HL-60 (cell line): ENCODE measurements at regions not wholly inside any gene's neighbourhood (a gene's known extent, or its start where the extent isn't known, plus 50 kb on each side); places are given as distances from the start of the nearest gene placed in this dataset.

Experiments used
- POLR2AphosphoS5 ChIP-seq: IDR thresholded peaks from 2 replicates; pipeline ENCODE4 v1.6.1; 2012; ENCODE audit warnings: low read depth
- TF ChIP-seq, protein P1 (sequence below): IDR thresholded peaks from 2 replicates; pipeline ENCODE4 v1.6.1; 2012; ENCODE audit warnings: low read depth; ENCODE audit not compliant: insufficient replicate concordance
- TF ChIP-seq, protein P2 (sequence below): IDR thresholded peaks from one replicate; pipeline ENCODE4 v1.5.1; 2011; ENCODE audit warnings: low read length, control low read depth, inconsistent platforms; ENCODE audit not compliant: insufficient read depth

DNA sequence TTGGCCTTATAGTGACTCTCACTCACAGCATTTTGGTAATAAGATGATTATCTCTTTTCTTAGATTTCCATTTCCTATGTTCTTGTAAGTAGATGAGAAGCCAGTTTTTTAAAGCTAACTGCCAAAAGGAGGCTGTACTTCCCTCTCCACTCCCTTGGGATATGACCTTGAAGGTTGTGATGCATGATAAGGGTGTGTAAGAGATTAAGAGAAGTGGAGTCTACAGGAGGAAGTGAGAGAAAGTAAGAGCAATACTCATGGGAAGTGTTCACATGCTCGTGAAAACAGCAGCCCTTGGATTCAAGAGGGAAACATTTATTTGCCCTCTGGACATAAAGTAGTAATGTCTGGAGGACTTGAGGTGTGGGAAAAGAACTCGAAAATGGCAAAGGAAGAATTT, 171.5 kb downstream of the EVA1A start:
- TF ChIP-seq, protein P1, sequence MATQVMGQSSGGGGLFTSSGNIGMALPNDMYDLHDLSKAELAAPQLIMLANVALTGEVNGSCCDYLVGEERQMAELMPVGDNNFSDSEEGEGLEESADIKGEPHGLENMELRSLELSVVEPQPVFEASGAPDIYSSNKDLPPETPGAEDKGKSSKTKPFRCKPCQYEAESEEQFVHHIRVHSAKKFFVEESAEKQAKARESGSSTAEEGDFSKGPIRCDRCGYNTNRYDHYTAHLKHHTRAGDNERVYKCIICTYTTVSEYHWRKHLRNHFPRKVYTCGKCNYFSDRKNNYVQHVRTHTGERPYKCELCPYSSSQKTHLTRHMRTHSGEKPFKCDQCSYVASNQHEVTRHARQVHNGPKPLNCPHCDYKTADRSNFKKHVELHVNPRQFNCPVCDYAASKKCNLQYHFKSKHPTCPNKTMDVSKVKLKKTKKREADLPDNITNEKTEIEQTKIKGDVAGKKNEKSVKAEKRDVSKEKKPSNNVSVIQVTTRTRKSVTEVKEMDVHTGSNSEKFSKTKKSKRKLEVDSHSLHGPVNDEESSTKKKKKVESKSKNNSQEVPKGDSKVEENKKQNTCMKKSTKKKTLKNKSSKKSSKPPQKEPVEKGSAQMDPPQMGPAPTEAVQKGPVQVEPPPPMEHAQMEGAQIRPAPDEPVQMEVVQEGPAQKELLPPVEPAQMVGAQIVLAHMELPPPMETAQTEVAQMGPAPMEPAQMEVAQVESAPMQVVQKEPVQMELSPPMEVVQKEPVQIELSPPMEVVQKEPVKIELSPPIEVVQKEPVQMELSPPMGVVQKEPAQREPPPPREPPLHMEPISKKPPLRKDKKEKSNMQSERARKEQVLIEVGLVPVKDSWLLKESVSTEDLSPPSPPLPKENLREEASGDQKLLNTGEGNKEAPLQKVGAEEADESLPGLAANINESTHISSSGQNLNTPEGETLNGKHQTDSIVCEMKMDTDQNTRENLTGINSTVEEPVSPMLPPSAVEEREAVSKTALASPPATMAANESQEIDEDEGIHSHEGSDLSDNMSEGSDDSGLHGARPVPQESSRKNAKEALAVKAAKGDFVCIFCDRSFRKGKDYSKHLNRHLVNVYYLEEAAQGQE = no peak
- TF ChIP-seq POLR2AphosphoS5 = no peak
- TF ChIP-seq, protein P2, sequence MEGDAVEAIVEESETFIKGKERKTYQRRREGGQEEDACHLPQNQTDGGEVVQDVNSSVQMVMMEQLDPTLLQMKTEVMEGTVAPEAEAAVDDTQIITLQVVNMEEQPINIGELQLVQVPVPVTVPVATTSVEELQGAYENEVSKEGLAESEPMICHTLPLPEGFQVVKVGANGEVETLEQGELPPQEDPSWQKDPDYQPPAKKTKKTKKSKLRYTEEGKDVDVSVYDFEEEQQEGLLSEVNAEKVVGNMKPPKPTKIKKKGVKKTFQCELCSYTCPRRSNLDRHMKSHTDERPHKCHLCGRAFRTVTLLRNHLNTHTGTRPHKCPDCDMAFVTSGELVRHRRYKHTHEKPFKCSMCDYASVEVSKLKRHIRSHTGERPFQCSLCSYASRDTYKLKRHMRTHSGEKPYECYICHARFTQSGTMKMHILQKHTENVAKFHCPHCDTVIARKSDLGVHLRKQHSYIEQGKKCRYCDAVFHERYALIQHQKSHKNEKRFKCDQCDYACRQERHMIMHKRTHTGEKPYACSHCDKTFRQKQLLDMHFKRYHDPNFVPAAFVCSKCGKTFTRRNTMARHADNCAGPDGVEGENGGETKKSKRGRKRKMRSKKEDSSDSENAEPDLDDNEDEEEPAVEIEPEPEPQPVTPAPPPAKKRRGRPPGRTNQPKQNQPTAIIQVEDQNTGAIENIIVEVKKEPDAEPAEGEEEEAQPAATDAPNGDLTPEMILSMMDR = no peak
